Choroid plexus epithelial cell (primary cell): ENCODE measurements at regions not wholly inside any gene's neighbourhood (a gene's known extent, or its start where the extent isn't known, plus 50 kb on each side); places are given as distances from the start of the nearest gene placed in this dataset.
"Not testable (repeated sequence)": the region's sequence is repeated elsewhere in the genome, so short reads cannot be mapped to it uniquely, and the experiment has no call there.

Source experiments
- DNase-seq: peaks from one replicate; pipeline ENCODE4 v3.0.0-alpha.2; 2010; ENCODE audit warnings: low read depth
- H3K4me3 ChIP-seq: 2 replicates; pipeline ENCODE4 v1.5.1; 2011; ENCODE audit warnings: low read depth, mild to moderate bottlenecking, control low read depth, low read length, moderate library complexity
- TF ChIP-seq, protein P1 (sequence below): conservative IDR thresholded peaks from 2 replicates; pipeline ENCODE4 v1.5.1; 2011; ENCODE audit warnings: low read depth, mild to moderate bottlenecking, control low read depth, inconsistent platforms, low read length, moderate library complexity

- TF ChIP-seq, protein P1, sequence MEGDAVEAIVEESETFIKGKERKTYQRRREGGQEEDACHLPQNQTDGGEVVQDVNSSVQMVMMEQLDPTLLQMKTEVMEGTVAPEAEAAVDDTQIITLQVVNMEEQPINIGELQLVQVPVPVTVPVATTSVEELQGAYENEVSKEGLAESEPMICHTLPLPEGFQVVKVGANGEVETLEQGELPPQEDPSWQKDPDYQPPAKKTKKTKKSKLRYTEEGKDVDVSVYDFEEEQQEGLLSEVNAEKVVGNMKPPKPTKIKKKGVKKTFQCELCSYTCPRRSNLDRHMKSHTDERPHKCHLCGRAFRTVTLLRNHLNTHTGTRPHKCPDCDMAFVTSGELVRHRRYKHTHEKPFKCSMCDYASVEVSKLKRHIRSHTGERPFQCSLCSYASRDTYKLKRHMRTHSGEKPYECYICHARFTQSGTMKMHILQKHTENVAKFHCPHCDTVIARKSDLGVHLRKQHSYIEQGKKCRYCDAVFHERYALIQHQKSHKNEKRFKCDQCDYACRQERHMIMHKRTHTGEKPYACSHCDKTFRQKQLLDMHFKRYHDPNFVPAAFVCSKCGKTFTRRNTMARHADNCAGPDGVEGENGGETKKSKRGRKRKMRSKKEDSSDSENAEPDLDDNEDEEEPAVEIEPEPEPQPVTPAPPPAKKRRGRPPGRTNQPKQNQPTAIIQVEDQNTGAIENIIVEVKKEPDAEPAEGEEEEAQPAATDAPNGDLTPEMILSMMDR = no peak
- no peak overlapping the region for H3K4me3 ChIP-seq
- DNase-seq = no peak
These were observed 979.6 kb upstream of the POU3F4 start for GRCh38 chrX:82528525-82528924.

GRCh38 chrX:82534086-82534597 is 973.9 kb upstream of the POU3F4 start:
- no peak for DNase-seq
- TF ChIP-seq, protein P1 = no peak
- no peak overlapping the region for H3K4me3 ChIP-seq

DNA sequence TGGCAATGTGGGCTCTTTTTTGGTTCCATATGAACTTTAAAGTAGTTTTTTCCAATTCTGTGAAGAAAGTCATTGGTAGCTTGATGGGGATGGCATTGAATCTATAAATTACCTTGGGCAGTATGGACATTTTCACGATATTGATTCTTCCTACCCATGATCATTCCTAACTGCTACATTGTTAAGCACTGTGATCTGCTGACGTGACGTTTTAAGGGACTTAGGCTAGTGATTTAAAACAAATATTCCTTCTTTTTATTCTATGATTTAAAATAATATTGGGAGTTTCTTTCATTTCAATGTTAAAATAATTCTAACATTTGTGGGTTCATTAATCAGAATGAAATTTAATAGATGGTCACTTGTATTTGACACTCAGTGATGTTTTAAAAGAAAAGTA is 970.9 kb upstream of the POU3F4 start:
- H3K4me3 ChIP-seq, DNase-seq: not testable (repeated sequence)

- no peak for DNase-seq
- H3K4me3 ChIP-seq = no peak overlapping the region
- TF ChIP-seq, protein P1 = no peak
These were observed 966.3 kb upstream of the POU3F4 start for GRCh38 chrX:82541822-82542221.

DNA sequence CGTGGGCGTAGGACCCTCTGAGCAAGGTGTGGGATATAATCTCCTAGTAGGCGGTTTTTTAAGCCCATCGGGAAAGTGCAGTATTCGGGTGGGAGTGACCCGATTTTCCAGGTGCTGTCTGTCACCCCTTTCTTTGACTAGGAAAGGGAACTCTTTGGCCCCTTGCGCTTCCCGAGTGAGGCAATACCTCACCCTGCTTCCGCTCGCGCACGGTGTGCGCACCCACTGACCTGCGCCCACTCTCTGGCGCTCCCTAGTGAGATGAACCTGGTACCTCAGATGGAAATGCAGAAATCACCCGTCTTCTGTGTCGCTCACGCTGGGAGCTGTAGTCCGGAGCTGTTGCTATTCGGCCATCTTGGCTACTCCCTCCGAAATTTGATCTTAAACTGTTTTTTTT is 955.9 kb upstream of the POU3F4 start:
- H3K4me3 ChIP-seq, DNase-seq: not testable (repeated sequence)

DNA sequence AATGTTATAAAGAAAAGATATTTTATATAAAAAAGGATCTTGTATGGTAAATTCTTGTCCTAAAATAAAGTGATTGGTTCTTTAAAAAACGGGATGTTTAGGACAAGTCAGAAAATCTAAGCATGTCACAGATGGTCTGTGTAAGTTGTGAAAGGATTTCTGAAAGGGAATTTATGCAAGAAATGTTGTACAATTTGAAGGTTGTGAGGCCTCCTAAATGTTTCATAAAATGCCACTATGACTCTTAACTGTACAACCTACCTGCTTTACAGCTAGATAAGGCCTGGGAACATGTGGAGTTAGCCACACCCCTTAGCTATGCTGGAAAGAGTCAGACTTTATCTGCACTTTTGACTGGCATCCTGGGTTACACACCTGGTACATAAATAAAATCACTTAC is 951.5 kb upstream of the POU3F4 start:
- TF ChIP-seq, protein P1 = no peak
- H3K4me3 ChIP-seq = no peak overlapping the region
- no peak for DNase-seq

DNA sequence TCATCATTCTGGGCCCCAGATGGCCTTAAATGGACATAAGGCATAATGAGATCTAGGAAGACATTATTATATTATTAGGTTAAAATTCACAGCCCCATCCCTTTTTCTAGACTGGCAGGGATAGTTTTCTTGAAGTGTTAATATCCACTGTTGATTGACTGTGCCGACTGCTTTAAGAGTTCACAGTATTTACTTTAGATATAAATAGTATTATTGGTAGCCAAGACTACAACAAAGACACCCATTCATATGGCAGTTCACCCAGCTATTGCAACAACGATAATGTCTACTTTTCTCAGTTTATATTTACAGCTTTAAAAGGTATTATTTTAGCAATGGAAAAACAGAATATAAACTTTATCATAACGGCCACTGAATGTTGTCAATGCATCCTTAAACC is 922.2 kb upstream of the POU3F4 start:
- DNase-seq = no peak
- TF ChIP-seq, protein P1 = no peak
- H3K4me3 ChIP-seq = no peak overlapping the region

- peak; percentile 58 for DNase-seq
- TF ChIP-seq, protein P1 = no peak
- no peak overlapping the region for H3K4me3 ChIP-seq
These were observed 918.7 kb upstream of the POU3F4 start for GRCh38 chrX:82589410-82589809.
